SK-N-SH treated with all-trans-retinoic acid at 6 μM for 48 hours (cell line): ENCODE measurements at regions not wholly inside any gene's neighbourhood (a gene's known extent, or its start where the extent isn't known, plus 50 kb on each side); places are given as distances from the start of the nearest gene placed in this dataset.

Experiments
- ATAC-seq: fragments of 200-7000 bp; cut with Tn5 transposase; 3 replicates; pipeline ENCODE4 v1.9.1; 2020; ENCODE audit warnings: mild to moderate bottlenecking, moderate library complexity
- ARNTL ChIP-seq: fragments of 450-650 bp; formaldehyde crosslinking; IDR thresholded peaks from 2 replicates; pipeline ENCODE4 v1.5.0; 2020; ENCODE audit warnings: low read depth, mild to moderate bottlenecking, moderate library complexity, borderline replicate concordance
- BACH2 ChIP-seq: fragments of 250-450 bp; sonication (Bioruptor Pico); IDR thresholded peaks from 2 replicates; pipeline ENCODE4 v1.9.0; 2021; ENCODE audit warnings: mild to moderate bottlenecking, borderline replicate concordance
- CSDC2 ChIP-seq: fragments of 250-450 bp; sonication (Bioruptor Pico); IDR thresholded peaks from 2 replicates; pipeline ENCODE4 v1.5.0; 2020; ENCODE audit warnings: mild to moderate bottlenecking, moderate library complexity
- CSRNP3 ChIP-seq: fragments of 250-450 bp; sonication (Bioruptor Pico); IDR thresholded peaks from 2 replicates; pipeline ENCODE4 v1.5.1; 2021; ENCODE audit warnings: mild to moderate bottlenecking, moderate library complexity
- ESRRG ChIP-seq: fragments of 250-450 bp; sonication (Bioruptor Pico); IDR thresholded peaks from 2 replicates; pipeline ENCODE4 v1.6.1; 2021; ENCODE audit warnings: mild to moderate bottlenecking
- GLIS3 ChIP-seq: fragments of 250-450 bp; sonication (Bioruptor Pico); IDR thresholded peaks from 2 replicates; pipeline ENCODE4 v1.5.0; 2020; ENCODE audit warnings: mild to moderate bottlenecking, moderate library complexity
- ISL1 ChIP-seq: fragments of 250-450 bp; sonication (Bioruptor Pico); IDR thresholded peaks from 2 replicates; pipeline ENCODE4 v2.1.2; 2022; ENCODE audit warnings: mild to moderate bottlenecking, moderate library complexity
- OSR1 ChIP-seq: fragments of 250-450 bp; sonication (Bioruptor Pico); IDR thresholded peaks from 2 replicates; pipeline ENCODE4 v1.8.0; 2022; ENCODE audit warnings: moderate library complexity, mild to moderate bottlenecking, inconsistent platforms
- POU6F1 ChIP-seq: fragments of 250-450 bp; sonication (Bioruptor Pico); IDR thresholded peaks from 2 replicates; pipeline ENCODE4 v1.8.0; 2021; ENCODE audit warnings: low read depth, mild to moderate bottlenecking, moderate library complexity, borderline replicate concordance
- PPARA ChIP-seq: fragments of 250-450 bp; sonication (Bioruptor Pico); IDR thresholded peaks from 2 replicates; pipeline ENCODE4 v1.5.0; 2020; ENCODE audit warnings: mild to moderate bottlenecking, borderline replicate concordance
- RARB ChIP-seq: fragments of 250-450 bp; sonication (Bioruptor Pico); IDR thresholded peaks from 2 replicates; pipeline ENCODE4 v1.8.0; 2021; ENCODE audit warnings: mild to moderate bottlenecking, moderate library complexity
- SNAI2 ChIP-seq: fragments of 250-450 bp; sonication (Bioruptor Pico); IDR thresholded peaks from 2 replicates; pipeline ENCODE4 v1.5.0; 2020; ENCODE audit warnings: mild to moderate bottlenecking, moderate library complexity
- TCF4 ChIP-seq: fragments of 250-450 bp; sonication (Bioruptor Pico); IDR thresholded peaks from 2 replicates; pipeline ENCODE4 v1.8.0; 2021; ENCODE audit warnings: mild to moderate bottlenecking, moderate library complexity, borderline replicate concordance
- TOX ChIP-seq: fragments of 250-450 bp; sonication (Bioruptor Pico); IDR thresholded peaks from 2 replicates; pipeline ENCODE4 v1.8.0; 2021; ENCODE audit warnings: mild to moderate bottlenecking, moderate library complexity, borderline replicate concordance
- TSHZ2 ChIP-seq: fragments of 250-450 bp; sonication (Bioruptor Pico); IDR thresholded peaks from 2 replicates; pipeline ENCODE4 v1.5.0; 2020; ENCODE audit warnings: mild to moderate bottlenecking, moderate library complexity
- ZC3H10 ChIP-seq: fragments of 250-450 bp; sonication (Bioruptor Pico); IDR thresholded peaks from 2 replicates; pipeline ENCODE4 v1.5.1; 2021; ENCODE audit warnings: mild to moderate bottlenecking, moderate library complexity
- ZFP3 ChIP-seq: fragments of 250-450 bp; sonication (Bioruptor Pico); IDR thresholded peaks from 2 replicates; pipeline ENCODE4 v1.5.0; 2020; ENCODE audit warnings: mild to moderate bottlenecking, moderate library complexity
- ZFP30 ChIP-seq: fragments of 450-650 bp; formaldehyde crosslinking; IDR thresholded peaks from 2 replicates; pipeline ENCODE4 v1.5.0; 2022; ENCODE audit warnings: mild to moderate bottlenecking, moderate library complexity
- ZNF565 ChIP-seq: fragments of 450-650 bp; formaldehyde crosslinking; conservative IDR thresholded peaks from 2 replicates; pipeline ENCODE4 v1.5.0; 2020; ENCODE audit warnings: low read depth, mild to moderate bottlenecking, moderate library complexity
- ZNF70 ChIP-seq: fragments of 450-650 bp; formaldehyde crosslinking; IDR thresholded peaks from 2 replicates; pipeline ENCODE4 v1.5.0; 2020; ENCODE audit warnings: mild to moderate bottlenecking, moderate library complexity
- ZNF8 ChIP-seq: fragments of 450-650 bp; formaldehyde crosslinking; IDR thresholded peaks from 2 replicates; pipeline ENCODE4 v1.5.0; 2020; ENCODE audit warnings: mild to moderate bottlenecking, moderate library complexity
- TF ChIP-seq, protein P1 (sequence below): fragments of 250-450 bp; sonication (Bioruptor Pico); IDR thresholded peaks from 2 replicates; pipeline ENCODE4 v1.8.0; 2020; ENCODE audit warnings: mild to moderate bottlenecking, moderate library complexity, borderline replicate concordance

DNA sequence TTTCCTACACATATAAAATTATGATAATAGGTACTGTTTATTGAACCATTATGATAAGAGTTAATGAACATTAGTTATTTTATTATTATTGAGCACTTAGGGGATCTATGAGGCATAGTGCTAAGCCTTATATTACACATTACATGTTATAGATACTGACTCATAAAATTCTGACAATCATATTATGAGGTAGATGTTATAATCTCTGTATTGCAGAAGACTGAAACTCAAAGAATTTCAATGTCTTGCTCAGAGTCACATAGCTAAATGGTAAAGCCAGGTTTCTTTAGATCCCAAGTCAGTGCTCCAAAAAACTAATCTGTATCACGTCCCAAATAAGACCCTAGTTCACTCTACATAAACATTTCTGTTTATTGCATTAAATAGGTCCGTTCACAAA lies 207.2 kb upstream of the CNKSR2 start:
- TF ChIP-seq ZC3H10 (CRISPR knock-in tag) = no peak
- no peak for TF ChIP-seq TOX
- no peak for TF ChIP-seq CSDC2 (CRISPR knock-in tag)
- TF ChIP-seq, protein P1, sequence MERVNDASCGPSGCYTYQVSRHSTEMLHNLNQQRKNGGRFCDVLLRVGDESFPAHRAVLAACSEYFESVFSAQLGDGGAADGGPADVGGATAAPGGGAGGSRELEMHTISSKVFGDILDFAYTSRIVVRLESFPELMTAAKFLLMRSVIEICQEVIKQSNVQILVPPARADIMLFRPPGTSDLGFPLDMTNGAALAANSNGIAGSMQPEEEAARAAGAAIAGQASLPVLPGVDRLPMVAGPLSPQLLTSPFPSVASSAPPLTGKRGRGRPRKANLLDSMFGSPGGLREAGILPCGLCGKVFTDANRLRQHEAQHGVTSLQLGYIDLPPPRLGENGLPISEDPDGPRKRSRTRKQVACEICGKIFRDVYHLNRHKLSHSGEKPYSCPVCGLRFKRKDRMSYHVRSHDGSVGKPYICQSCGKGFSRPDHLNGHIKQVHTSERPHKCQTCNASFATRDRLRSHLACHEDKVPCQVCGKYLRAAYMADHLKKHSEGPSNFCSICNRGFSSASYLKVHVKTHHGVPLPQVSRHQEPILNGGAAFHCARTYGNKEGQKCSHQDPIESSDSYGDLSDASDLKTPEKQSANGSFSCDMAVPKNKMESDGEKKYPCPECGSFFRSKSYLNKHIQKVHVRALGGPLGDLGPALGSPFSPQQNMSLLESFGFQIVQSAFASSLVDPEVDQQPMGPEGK (CRISPR knock-in tag) = no peak
- TF ChIP-seq ARNTL = no peak
- no peak for TF ChIP-seq OSR1 (CRISPR knock-in tag)
- no peak for TF ChIP-seq SNAI2
- TF ChIP-seq GLIS3 (CRISPR knock-in tag) = no peak
- TF ChIP-seq ZFP30 (CRISPR knock-in tag) = no peak
- no peak for TF ChIP-seq PPARA (CRISPR knock-in tag)
- no peak for TF ChIP-seq ESRRG (CRISPR knock-in tag)
- TF ChIP-seq, all 23 proteins: peak for 0
- ATAC-seq = no peak

GRCh38 chrX:21167494-21167893 lies 206.7 kb upstream of the CNKSR2 start:
- TF ChIP-seq CSRNP3 (CRISPR knock-in tag) (no peak), TSHZ2 (CRISPR knock-in tag) (no peak), SNAI2 (no peak), ZNF70 (no peak), ISL1 (CRISPR knock-in tag) (no peak), ESRRG (CRISPR knock-in tag) (no peak)
- TF ChIP-seq, all 23 proteins: peak for 0
- no peak for ATAC-seq

DNA sequence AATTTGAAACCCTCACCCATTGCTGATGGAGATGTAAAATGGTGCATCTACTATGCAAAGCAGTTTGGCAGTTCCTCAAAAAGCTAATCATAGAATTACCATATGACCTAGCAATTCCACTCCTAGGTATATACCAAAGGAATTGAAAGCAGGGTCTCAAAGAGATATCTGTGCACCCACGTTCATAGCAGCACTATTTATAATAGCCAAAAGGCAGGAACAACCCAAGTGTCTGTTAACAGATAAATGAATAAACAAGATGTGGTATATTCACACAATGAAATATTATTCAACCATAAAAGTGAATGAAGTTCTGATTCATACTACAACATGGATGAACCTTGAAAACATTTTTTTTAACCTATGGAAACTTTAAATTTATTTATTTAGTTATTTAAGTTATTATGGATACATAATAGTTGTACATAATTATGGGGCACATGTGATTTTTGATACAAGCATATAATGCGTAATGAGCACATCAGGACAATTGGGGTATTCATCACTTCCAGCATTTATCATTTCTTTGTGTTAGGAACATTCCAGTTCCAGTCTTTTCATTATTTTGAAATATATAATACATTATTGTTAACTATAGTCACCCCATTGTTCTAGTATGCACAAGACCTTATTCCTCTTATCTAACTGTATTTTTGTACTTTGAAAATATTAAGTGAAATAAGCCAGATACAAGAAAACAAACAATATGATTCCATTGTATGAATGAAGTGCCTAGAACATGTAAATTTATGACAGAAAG lies 205.6 kb upstream of the CNKSR2 start:
- TF ChIP-seq ZNF70 (no peak), ZFP30 (CRISPR knock-in tag) (no peak), ESRRG (CRISPR knock-in tag) (no peak), CSDC2 (CRISPR knock-in tag) (no peak), OSR1 (CRISPR knock-in tag) (no peak), ARNTL (no peak), ZNF8 (CRISPR knock-in tag) (no peak)
- ATAC-seq = no peak

GRCh38 chrX:21171181-21171580 lies 203.0 kb upstream of the CNKSR2 start:
- TF ChIP-seq ZNF565 (CRISPR knock-in tag) = no peak
- TF ChIP-seq SNAI2 = no peak
- TF ChIP-seq ZNF70 = no peak
- TF ChIP-seq BACH2 (CRISPR knock-in tag) = no peak
- no peak for TF ChIP-seq ZC3H10 (CRISPR knock-in tag)
- no peak for TF ChIP-seq ZFP3 (CRISPR knock-in tag)
- TF ChIP-seq TCF4 = no peak
- no peak for TF ChIP-seq POU6F1 (CRISPR knock-in tag)
- TF ChIP-seq TOX = no peak
- no peak for TF ChIP-seq RARB (CRISPR knock-in tag)
- TF ChIP-seq ZFP30 (CRISPR knock-in tag) = no peak
- TF ChIP-seq GLIS3 (CRISPR knock-in tag) = no peak
- no peak for TF ChIP-seq PPARA (CRISPR knock-in tag)
- no peak for TF ChIP-seq ZNF8 (CRISPR knock-in tag)
- no peak for ATAC-seq
